Choroid plexus epithelial cell (primary cell): ENCODE measurements at regions not wholly inside any gene's neighbourhood (a gene's known extent, or its start where the extent isn't known, plus 50 kb on each side); places are given as distances from the start of the nearest gene placed in this dataset.

ENCODE experiments used
- DNase-seq: peaks from one replicate; pipeline ENCODE4 v3.0.0-alpha.2; 2010; ENCODE audit warnings: low read depth
- H3K4me3 ChIP-seq: 2 replicates; pipeline ENCODE4 v1.5.1; 2011; ENCODE audit warnings: low read depth, mild to moderate bottlenecking, control low read depth, low read length, moderate library complexity
- CTCF ChIP-seq: conservative IDR thresholded peaks from 2 replicates; pipeline ENCODE4 v1.5.1; 2011; ENCODE audit warnings: low read depth, mild to moderate bottlenecking, control low read depth, inconsistent platforms, low read length, moderate library complexity

- H3K4me3 ChIP-seq, result no peak overlapping the region
- DNase-seq, result no peak
- TF ChIP-seq CTCF, result no peak
Observed at GRCh38 chr5:173412566-173412965, 84.4 kb upstream of the STC2 start.

GRCh38 chr5:173411791-173412555 lies 83.8 kb upstream of the STC2 start:
- DNase-seq, result no peak
- TF ChIP-seq CTCF, result no peak
- no peak overlapping the region for H3K4me3 ChIP-seq

GRCh38 chr5:173410459-173411233 lies 82.4 kb upstream of the STC2 start:
- no peak for TF ChIP-seq CTCF
- no peak for DNase-seq
- H3K4me3 ChIP-seq, result no peak overlapping the region

GRCh38 chr5:173408946-173409345 lies 80.7 kb upstream of the STC2 start:
- no peak overlapping the region for H3K4me3 ChIP-seq
- TF ChIP-seq CTCF, result no peak
- no peak for DNase-seq

- no peak for DNase-seq
- TF ChIP-seq CTCF, result no peak
- no peak overlapping the region for H3K4me3 ChIP-seq
Observed at GRCh38 chr5:173399851-173400250, 71.6 kb upstream of the STC2 start.

- no peak for TF ChIP-seq CTCF
- H3K4me3 ChIP-seq, result no peak overlapping the region
- DNase-seq, result no peak
Observed at GRCh38 chr5:173397516-173397915, 69.3 kb upstream of the STC2 start.
